B cell (primary cell): ENCODE measurements at regions not wholly inside any gene's neighbourhood (a gene's known extent, or its start where the extent isn't known, plus 50 kb on each side); places are given as distances from the start of the nearest gene placed in this dataset.

Experiments
- ATAC-seq: fragments of 200-7000 bp; cut with Tn5 transposase; one replicate; pipeline ENCODE4 v1.10.0; 2021; ENCODE audit warnings: low read depth, mild to moderate bottlenecking, moderate number of reproducible peaks, moderate library complexity
- CTCF ChIA-PET: fragments of 350-600 bp; sonication (Branson Sonifier 250); formaldehyde crosslinking; loops from one replicate; lab custom pipeline; 2021; ENCODE audit warnings: antibody characterized with exemption, inconsistent platforms; lab: Charles Lee
- POLR2A ChIA-PET: fragments of 350-600 bp; sonication (Branson Sonifier 250); formaldehyde crosslinking; loops from one replicate; lab custom pipeline; 2021; ENCODE audit warnings: antibody characterized with exemption; lab: Charles Lee
- DNase-seq: peaks from one replicate; pipeline ENCODE4 v3.0.0; 2013
- H2AFZ ChIP-seq: 2 replicates; pipeline ENCODE4 v1.6.1; 2012; ENCODE audit warnings: mild to moderate bottlenecking, low read depth, low read length; ENCODE audit not compliant: insufficient read depth, poor library complexity, severe bottlenecking
- H3K27ac ChIP-seq, 2 donors: 1 replicate in 1 of 2; 2 replicates in 1 of 2; pipeline ENCODE4 v1.5.1; 2012 to 2013; ENCODE audit warnings: low read length in 2 of 2, mild to moderate bottlenecking in 2 of 2, moderate library complexity in 1 of 2
- H3K27me3 ChIP-seq, 4 experiments: fragments of 200-600 bp in 1 of 4; sonication (generic) in 1 of 4; replicated peaks in 1 of 4; 1 replicate in 2 of 4; 2 replicates in 2 of 4; pipeline versions ENCODE4 v1.6.1 to v1.7.0; 2013 to 2016; ENCODE audit warnings: low read length in 3 of 4, mild to moderate bottlenecking in 2 of 4, mixed read lengths in 1 of 4, moderate library complexity in 1 of 4; ENCODE audit not compliant: insufficient read depth in 4 of 4, control insufficient read depth in 3 of 4; ENCODE audit errors: control extremely low read depth in 1 of 4
- H3K36me3 ChIP-seq, 2 experiments: replicated peaks in 1 of 2; 1 replicate in 1 of 2; 2 replicates in 1 of 2; pipeline versions ENCODE4 v1.6.1 to v1.7.1; 2013; ENCODE audit warnings: low read length in 1 of 2; ENCODE audit not compliant: insufficient read depth in 2 of 2, control insufficient read depth in 1 of 2; ENCODE audit errors: control extremely low read depth in 1 of 2, extremely low read depth in 1 of 2
- H3K4me1 ChIP-seq, 2 donors: fragments of 200-600 bp in 1 of 2; sonication (generic) in 1 of 2; 1 replicate in 1 of 2; 2 replicates in 1 of 2; pipeline versions ENCODE4 v1.5.1 to v1.6.1; 2013 to 2017; ENCODE audit warnings: low read length in 2 of 2; ENCODE audit not compliant: control insufficient read depth in 2 of 2, insufficient read depth in 2 of 2
- H3K4me2 ChIP-seq: replicated peaks from 2 replicates; pipeline ENCODE3; 2012; ENCODE audit warnings: mild to moderate bottlenecking, low read depth, low read length; ENCODE audit not compliant: poor library complexity, severe bottlenecking
- H3K4me3 ChIP-seq, 5 experiments: fragments of 200-600 bp in 1 of 5; sonication (generic) in 1 of 5; 1 replicate in 3 of 5; 2 replicates in 2 of 5; pipeline versions ENCODE4 v1.5.1 to v1.7.0; 2011 to 2016; ENCODE audit warnings: low read length in 4 of 5, mild to moderate bottlenecking in 4 of 5, low read depth in 2 of 5, control low read depth in 1 of 5, moderate library complexity in 1 of 5; ENCODE audit not compliant: insufficient read depth in 1 of 5; ENCODE audit errors: control extremely low read depth in 1 of 5, extremely low read depth in 1 of 5
- H3K79me2 ChIP-seq: fragments of 200-600 bp; sonication (generic); one replicate; pipeline ENCODE4 v1.6.0; 2016; ENCODE audit warnings: low read length; ENCODE audit not compliant: control insufficient read depth, insufficient read depth
- H3K9ac ChIP-seq: fragments of 200-600 bp; sonication (generic); 2 replicates; pipeline ENCODE4 v1.6.1; 2017; ENCODE audit warnings: mild to moderate bottlenecking, low read length, moderate library complexity
- H3K9me3 ChIP-seq, 3 donors: one replicate each; pipeline versions ENCODE4 v1.6.1 to v1.7.1; 2013; ENCODE audit warnings: low read length in 2 of 3; ENCODE audit not compliant: control insufficient read depth in 2 of 3, insufficient read depth in 1 of 3; ENCODE audit errors: control extremely low read depth in 1 of 3
- H4K20me1 ChIP-seq: 2 replicates; pipeline ENCODE4 v1.6.0; 2012; ENCODE audit warnings: mild to moderate bottlenecking, low read length; ENCODE audit not compliant: insufficient read depth, control insufficient read depth, poor library complexity, severe bottlenecking
- H3K27ac Mint-ChIP-seq: one replicate; pipeline ENCODE4 v1.8.0; 2021; ENCODE audit warnings: mixed read lengths
- H3K27me3 Mint-ChIP-seq: one replicate; pipeline ENCODE4 v1.8.0; 2021; ENCODE audit warnings: mixed read lengths
- H3K4me1 Mint-ChIP-seq: one replicate; pipeline ENCODE4 v1.8.0; 2021; ENCODE audit warnings: mixed read lengths
- H3K4me3 Mint-ChIP-seq: one replicate; pipeline ENCODE4 v1.8.0; 2021; ENCODE audit warnings: mixed read lengths
- H3K9me3 Mint-ChIP-seq: one replicate; pipeline ENCODE4 v1.8.0; 2022; ENCODE audit warnings: mixed read lengths; ENCODE audit not compliant: insufficient read depth
- CTCF ChIP-seq: fragments of 200-600 bp; IDR thresholded peaks from one replicate; pipeline ENCODE4 v1.8.0; 2022; ENCODE audit warnings: antibody characterized with exemption, mild to moderate bottlenecking
- EZH2 ChIP-seq: IDR thresholded peaks from 2 replicates; pipeline ENCODE4 v1.6.1; 2012; ENCODE audit warnings: borderline replicate concordance, low read depth, mild to moderate bottlenecking, moderate library complexity, low read length; ENCODE audit not compliant: insufficient read depth, poor library complexity, severe bottlenecking
- WGBS: methylation state at CpG from one replicate; pipeline ENCODE4 v1.1.5; 2013; ENCODE audit warnings: missing lambda C conversion rate; ENCODE audit not compliant: insufficient coverage; 5-methylcytosine and 5-hydroxymethylcytosine counted together
- intact Hi-C: fragments of 100-400 bp; cut with micrococcal nuclease; formaldehyde crosslinking; loops from one replicate; pipeline ENCODE4 v1.10.0; 2022

GRCh38 chr1:87794788-87795614 lies 466.3 kb downstream of the LMO4 start:
- intact Hi-C loops = no loop called here
- DNase-seq (no peak), ATAC-seq (no peak)
- no peak overlapping the region for H3K4me3 Mint-ChIP-seq
- Histone ChIP-seq H3K79me2 (no peaks in the 10 kb centered on the region), H3K4me3 (no peak overlapping the region), H2AFZ (no peak overlapping the region), H3K27ac (no peak overlapping the region), H3K9me3 (no peaks in the 10 kb centered on the region), H4K20me1 (no peaks in the 10 kb centered on the region), H3K36me3 (no peaks in the 10 kb centered on the region), H3K4me1 (no peaks in the 10 kb centered on the region), H3K27me3 (no peaks in the 10 kb centered on the region), H3K4me2 (no peak overlapping the region), H3K9ac (no peak overlapping the region)
- no peaks in the 10 kb centered on the region for H3K9me3 Mint-ChIP-seq
- no peaks in the 10 kb centered on the region for H3K27me3 Mint-ChIP-seq
- TF ChIP-seq CTCF = no peak
- TF ChIP-seq EZH2 = no peak
- no peak overlapping the region for H3K27ac Mint-ChIP-seq
- ChIA-PET CTCF (no interaction called here), POLR2A (no interaction called here)
- 100% methylated on average over 3 of the region's 8 CpGs for WGBS
- H3K4me1 Mint-ChIP-seq = no peaks in the 10 kb centered on the region

- CTCF ChIA-PET = no interaction called here
- H3K4me3 Mint-ChIP-seq = no peak overlapping the region
- Histone ChIP-seq H3K9me3 (peaks cover 0 to 4% (median 0%) of the 10 kb centered on the region in 3 donors), H3K4me1 (no peaks in the 10 kb centered on the region), H4K20me1 (no peaks in the 10 kb centered on the region), H3K9ac (no peak overlapping the region), H3K27ac (no peak overlapping the region), H3K27me3 (no peaks in the 10 kb centered on the region), H3K4me3 (no peak overlapping the region), H3K36me3 (no peaks in the 10 kb centered on the region), H2AFZ (no peak overlapping the region), H3K4me2 (no peak overlapping the region), H3K79me2 (no peaks in the 10 kb centered on the region)
- POLR2A ChIA-PET = no interaction called here
- DNase-seq (no peak), ATAC-seq (no peak)
- no peak for TF ChIP-seq CTCF
- TF ChIP-seq EZH2 = no peak
- H3K27ac Mint-ChIP-seq = no peak overlapping the region
- no peaks in the 10 kb centered on the region for H3K4me1 Mint-ChIP-seq
- intact Hi-C loops = no loop called here
- peaks cover 2% of the 10 kb centered on the region for H3K9me3 Mint-ChIP-seq
- WGBS = 100% methylated on average over 1 of the region's 3 CpGs
- no peaks in the 10 kb centered on the region for H3K27me3 Mint-ChIP-seq
These were observed 467.1 kb downstream of the LMO4 start for GRCh38 chr1:87795615-87796337.
